Endodermal cell (in vitro differentiated cells): ENCODE measurements at regions not wholly inside any gene's neighbourhood (a gene's known extent, or its start where the extent isn't known, plus 50 kb on each side); places are given as distances from the start of the nearest gene placed in this dataset.

Source experiments
- DNase-seq: peaks from one replicate; pipeline ENCODE4 v3.0.0-alpha.2; 2017
- H3K27ac ChIP-seq: 2 replicates; pipeline ENCODE4 v1.5.1; 2013; ENCODE audit warnings: mild to moderate bottlenecking, low read depth, low read length, moderate library complexity
- H3K27me3 ChIP-seq: 2 replicates; pipeline ENCODE4 v1.6.1; 2013; ENCODE audit warnings: mild to moderate bottlenecking, low read length, moderate library complexity; ENCODE audit not compliant: insufficient read depth, control insufficient read depth, poor library complexity, severe bottlenecking
- H3K36me3 ChIP-seq: 2 replicates; pipeline ENCODE4 v1.7.0; 2013; ENCODE audit warnings: mild to moderate bottlenecking, low read length, moderate library complexity; ENCODE audit not compliant: control insufficient read depth, insufficient read depth
- H3K4me1 ChIP-seq: one replicate; pipeline ENCODE4 v1.7.0; 2013; ENCODE audit warnings: low read length; ENCODE audit not compliant: control insufficient read depth, insufficient read depth
- H3K4me3 ChIP-seq: 2 replicates; pipeline ENCODE4 v1.5.1; 2013; ENCODE audit warnings: mild to moderate bottlenecking, low read length, moderate library complexity
- H3K9ac ChIP-seq: 2 replicates; pipeline ENCODE4 v1.6.1; 2013; ENCODE audit warnings: mild to moderate bottlenecking, low read length, moderate library complexity; ENCODE audit not compliant: poor library complexity, severe bottlenecking; ENCODE audit errors: extremely low read depth
- H3K9me3 ChIP-seq: 2 replicates; pipeline ENCODE4 v1.6.1; 2013; ENCODE audit warnings: mild to moderate bottlenecking, low read length, moderate library complexity; ENCODE audit not compliant: control insufficient read depth
- H3K27ac Mint-ChIP-seq: 2 replicates; pipeline ENCODE4 v1.8.0; 2020; ENCODE audit warnings: mixed read lengths
- H3K27me3 Mint-ChIP-seq: 2 replicates; pipeline ENCODE4 v1.8.0; 2021; ENCODE audit warnings: mild to moderate bottlenecking, mixed read lengths; ENCODE audit not compliant: insufficient read depth
- H3K36me3 Mint-ChIP-seq: 2 replicates; pipeline ENCODE4 v1.8.0; 2020; ENCODE audit warnings: low read depth, mixed read lengths
- H3K4me1 Mint-ChIP-seq: 2 replicates; pipeline ENCODE4 v1.8.0; 2020; ENCODE audit warnings: mixed read lengths
- H3K4me3 Mint-ChIP-seq: 2 replicates; pipeline ENCODE4 v1.8.0; 2020; ENCODE audit warnings: mild to moderate bottlenecking, moderate library complexity, mixed read lengths
- H3K9me3 Mint-ChIP-seq: 2 replicates; pipeline ENCODE4 v1.8.0; 2020; ENCODE audit warnings: mild to moderate bottlenecking, mixed read lengths
- CTCF ChIP-seq: fragments of 200-600 bp; sonication (generic); conservative IDR thresholded peaks from 2 replicates; pipeline ENCODE4 v1.5.0; 2021; ENCODE audit warnings: antibody characterized with exemption, mild to moderate bottlenecking
- WGBS, 2 experiments: methylation state at CpG; one replicate each; pipeline versions ENCODE4 v1.1.5 to v1.1.7; 2013; ENCODE audit warnings: missing lambda C conversion rate in 2 of 2, mixed read lengths in 1 of 2; ENCODE audit not compliant: insufficient coverage in 1 of 2, insufficient read length in 1 of 2; 5-methylcytosine and 5-hydroxymethylcytosine counted together

- Mint-ChIP-seq H3K36me3 (no peaks in the 10 kb centered on the region), H3K27me3 (peaks cover 8% of the 10 kb centered on the region), H3K4me1 (peaks cover 23% of the 10 kb centered on the region), H3K4me3 (peak overlapping the region; percentile 43), H3K9me3 (no peaks in the 10 kb centered on the region), H3K27ac (peak overlapping the region; percentile 62)
- Histone ChIP-seq H3K27me3 (no peaks in the 10 kb centered on the region), H3K36me3 (no peaks in the 10 kb centered on the region), H3K9me3 (no peaks in the 10 kb centered on the region), H3K4me3 (no peak overlapping the region), H3K27ac (no peak overlapping the region), H3K9ac (no peak overlapping the region), H3K4me1 (peaks cover 7% of the 10 kb centered on the region)
- no peak for TF ChIP-seq CTCF
- WGBS, 2 experiments = 34 to 40% methylated on average over 30 to 70 of the region's 70 CpGs
- DNase-seq = peak; percentile 83
Observed at GRCh38 chr1:8217011-8217711, 100.8 kb upstream of the SLC45A1 start.

- no peak overlapping the region for H3K4me3 Mint-ChIP-seq
- DNase-seq = no peak
- 69% methylated on average over 1 of the region's 1 CpG; no CpG with 5 or more reads in 1 of the 2 experiments for WGBS, 2 experiments
- H3K27ac Mint-ChIP-seq = no peak overlapping the region
- no peaks in the 10 kb centered on the region for H3K9me3 ChIP-seq
- no peak for TF ChIP-seq CTCF
- H3K4me1 ChIP-seq = peaks cover 7% of the 10 kb centered on the region
- H3K27me3 ChIP-seq = no peaks in the 10 kb centered on the region
- H3K27ac ChIP-seq = no peak overlapping the region
- no peaks in the 10 kb centered on the region for H3K36me3 Mint-ChIP-seq
- no peaks in the 10 kb centered on the region for H3K36me3 ChIP-seq
- H3K27me3 Mint-ChIP-seq = peaks cover 14% of the 10 kb centered on the region
- H3K9ac ChIP-seq = no peak overlapping the region
- peaks cover 23% of the 10 kb centered on the region for H3K4me1 Mint-ChIP-seq
- H3K9me3 Mint-ChIP-seq = no peaks in the 10 kb centered on the region
- no peak overlapping the region for H3K4me3 ChIP-seq
Observed at GRCh38 chr1:8216005-8216404, 101.9 kb upstream of the SLC45A1 start.

- Histone ChIP-seq H3K36me3 (no peaks in the 10 kb centered on the region), H3K27ac (no peak overlapping the region), H3K9me3 (no peaks in the 10 kb centered on the region), H3K9ac (no peak overlapping the region), H3K4me3 (no peak overlapping the region), H3K4me1 (peaks cover 7% of the 10 kb centered on the region), H3K27me3 (no peaks in the 10 kb centered on the region)
- Mint-ChIP-seq H3K4me1 (peaks cover 23% of the 10 kb centered on the region), H3K4me3 (no peak overlapping the region), H3K36me3 (no peaks in the 10 kb centered on the region), H3K9me3 (no peaks in the 10 kb centered on the region), H3K27me3 (peaks cover 15% of the 10 kb centered on the region), H3K27ac (no peak overlapping the region)
- peak; percentile 45 for TF ChIP-seq CTCF
- DNase-seq = peak; percentile 69
- 83 to 88% methylated on average over 1 to 5 of the region's 6 CpGs for WGBS, 2 experiments
Observed at GRCh38 chr1:8214501-8215173, 103.3 kb upstream of the SLC45A1 start.
